ENCODE measurements at regions not wholly inside any gene's neighbourhood (a gene's known extent, or its start where the extent isn't known, plus 50 kb on each side); places are given as distances from the start of the nearest gene placed in this dataset.

DNA sequence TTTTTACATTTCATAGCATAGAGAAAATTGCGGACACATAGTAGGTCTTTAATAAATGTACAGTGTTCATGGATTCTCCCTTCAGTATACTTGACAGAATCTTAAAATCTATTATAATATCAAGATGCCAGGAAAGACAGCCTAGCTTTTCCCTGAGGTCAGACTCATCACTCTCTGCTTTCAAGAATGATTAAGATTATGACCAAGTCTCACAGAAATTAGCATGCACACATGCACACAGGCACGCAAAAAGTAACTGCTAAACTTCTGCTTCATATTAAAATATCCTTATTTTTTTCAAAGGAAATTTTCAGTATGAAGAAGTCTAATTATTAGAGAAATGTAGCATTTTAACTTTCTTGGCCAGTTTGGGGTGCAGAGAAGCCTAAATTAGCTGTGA is 493.8 kb upstream of the NECTIN3 start:
- Histone ChIP-seq H3K27me3 (ENCODE audit: insufficient read depth, poor library complexity, severe bottlenecking) (no peaks in the 10 kb centered on the region), H3K4me3 (replicated peaks; ENCODE audit: insufficient read depth, low read length) (no peak overlapping the region), H3K27ac (replicated peaks) (no peak overlapping the region)
- no peak for TF ChIP-seq GABPA (IDR thresholded peaks at IDR 0.05; ENCODE audit: low read depth)
- TF ChIP-seq CTCF (IDR thresholded peaks at IDR 0.05; ENCODE audit: insufficient read depth, low read length): no peak
- TF ChIP-seq SPI1 (IDR thresholded peaks at IDR 0.05; ENCODE audit: borderline replicate concordance, low read depth): no peak
- TF ChIP-seq POLR2AphosphoS5 (IDR thresholded peaks at IDR 0.05; ENCODE audit: low read depth): no peak
- TF ChIP-seq, protein P1, sequence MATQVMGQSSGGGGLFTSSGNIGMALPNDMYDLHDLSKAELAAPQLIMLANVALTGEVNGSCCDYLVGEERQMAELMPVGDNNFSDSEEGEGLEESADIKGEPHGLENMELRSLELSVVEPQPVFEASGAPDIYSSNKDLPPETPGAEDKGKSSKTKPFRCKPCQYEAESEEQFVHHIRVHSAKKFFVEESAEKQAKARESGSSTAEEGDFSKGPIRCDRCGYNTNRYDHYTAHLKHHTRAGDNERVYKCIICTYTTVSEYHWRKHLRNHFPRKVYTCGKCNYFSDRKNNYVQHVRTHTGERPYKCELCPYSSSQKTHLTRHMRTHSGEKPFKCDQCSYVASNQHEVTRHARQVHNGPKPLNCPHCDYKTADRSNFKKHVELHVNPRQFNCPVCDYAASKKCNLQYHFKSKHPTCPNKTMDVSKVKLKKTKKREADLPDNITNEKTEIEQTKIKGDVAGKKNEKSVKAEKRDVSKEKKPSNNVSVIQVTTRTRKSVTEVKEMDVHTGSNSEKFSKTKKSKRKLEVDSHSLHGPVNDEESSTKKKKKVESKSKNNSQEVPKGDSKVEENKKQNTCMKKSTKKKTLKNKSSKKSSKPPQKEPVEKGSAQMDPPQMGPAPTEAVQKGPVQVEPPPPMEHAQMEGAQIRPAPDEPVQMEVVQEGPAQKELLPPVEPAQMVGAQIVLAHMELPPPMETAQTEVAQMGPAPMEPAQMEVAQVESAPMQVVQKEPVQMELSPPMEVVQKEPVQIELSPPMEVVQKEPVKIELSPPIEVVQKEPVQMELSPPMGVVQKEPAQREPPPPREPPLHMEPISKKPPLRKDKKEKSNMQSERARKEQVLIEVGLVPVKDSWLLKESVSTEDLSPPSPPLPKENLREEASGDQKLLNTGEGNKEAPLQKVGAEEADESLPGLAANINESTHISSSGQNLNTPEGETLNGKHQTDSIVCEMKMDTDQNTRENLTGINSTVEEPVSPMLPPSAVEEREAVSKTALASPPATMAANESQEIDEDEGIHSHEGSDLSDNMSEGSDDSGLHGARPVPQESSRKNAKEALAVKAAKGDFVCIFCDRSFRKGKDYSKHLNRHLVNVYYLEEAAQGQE (IDR thresholded peaks at IDR 0.05; ENCODE audit: insufficient replicate concordance, low read depth): no peak
- DNase-seq (ENCODE audit: low read depth in 1 of 2, low spot score in 1 of 2): no peak

GRCh38 chr3:110579840-110580550 is 491.6 kb upstream of the NECTIN3 start:
- no peak overlapping the region for H3K4me3 ChIP-seq (replicated peaks; ENCODE audit: insufficient read depth, low read length)
- no peak for DNase-seq (ENCODE audit: low read depth in 1 of 2, low spot score in 1 of 2)
- H3K27me3 ChIP-seq (ENCODE audit: insufficient read depth, poor library complexity, severe bottlenecking): no peaks in the 10 kb centered on the region
- H3K27ac ChIP-seq (replicated peaks): no peak overlapping the region
- TF ChIP-seq, protein P1 (IDR thresholded peaks at IDR 0.05; ENCODE audit: insufficient replicate concordance, low read depth): no peak
- TF ChIP-seq POLR2AphosphoS5 (IDR thresholded peaks at IDR 0.05; ENCODE audit: low read depth) (no peak), GABPA (IDR thresholded peaks at IDR 0.05; ENCODE audit: low read depth) (no peak), CTCF (IDR thresholded peaks at IDR 0.05; ENCODE audit: insufficient read depth, low read length) (no peak)

- no peak for DNase-seq (ENCODE audit: low read depth in 1 of 2, low spot score in 1 of 2)
- Histone ChIP-seq H3K27ac (replicated peaks) (no peak overlapping the region), H3K4me3 (replicated peaks; ENCODE audit: insufficient read depth, low read length) (no peak overlapping the region), H3K27me3 (ENCODE audit: insufficient read depth, poor library complexity, severe bottlenecking) (no peaks in the 10 kb centered on the region)
- TF ChIP-seq, protein P1 (IDR thresholded peaks at IDR 0.05; ENCODE audit: insufficient replicate concordance, low read depth): no peak
- no peak for TF ChIP-seq GABPA (IDR thresholded peaks at IDR 0.05; ENCODE audit: low read depth)
- no peak for TF ChIP-seq CTCF (IDR thresholded peaks at IDR 0.05; ENCODE audit: insufficient read depth, low read length)
- TF ChIP-seq SPI1 (IDR thresholded peaks at IDR 0.05; ENCODE audit: borderline replicate concordance, low read depth): no peak
- no peak for TF ChIP-seq POLR2AphosphoS5 (IDR thresholded peaks at IDR 0.05; ENCODE audit: low read depth)
Measured at GRCh38 chr3:110583373-110583935, 488.2 kb upstream of the NECTIN3 start.
